Endothelial cell of umbilical vein (primary cell): ENCODE measurements at regions not wholly inside any gene's neighbourhood (a gene's known extent, or its start where the extent isn't known, plus 50 kb on each side); places are given as distances from the start of the nearest gene placed in this dataset.

Experiments
- BruUV-seq: library from RNA; stranded (reverse); fragments of 400-500 nt; replicated peaks from 2 replicates; lab custom pipeline; 2021; lab: Mats Ljungman, UMichigan
- CTCF ChIA-PET: fragments of 300-600, 350-600 bp; sonication (Branson Sonifier 250); formaldehyde crosslinking; loops from one replicate; lab custom pipeline; 2021; ENCODE audit warnings: antibody characterized with exemption, inconsistent platforms; lab: Charles Lee
- POLR2A ChIA-PET: fragments of 300-600, 350-600 bp; sonication (Branson Sonifier 250); formaldehyde crosslinking; loops from one replicate; lab custom pipeline; 2021; ENCODE audit warnings: antibody characterized with exemption, inconsistent platforms; lab: Charles Lee
- DNase-seq: peaks from one replicate; pipeline ENCODE4 v3.0.0-alpha.2; 2011; ENCODE audit warnings: low read depth, low spot score
- FAIRE-seq: peaks from 2 replicates; lab custom pipeline; 2011; peaks lifted over from hg19 to GRCh38; lab: Jason Lieb, UNC
- H2AFZ ChIP-seq: 2 replicates; pipeline ENCODE4 v1.6.0; 2012; ENCODE audit warnings: low read depth, low read length, control low read depth, inconsistent platforms
- H3K27ac ChIP-seq: 2 replicates; pipeline ENCODE4 v1.5.1; 2011; ENCODE audit warnings: low read depth, mild to moderate bottlenecking, control low read depth, low read length, moderate library complexity; ENCODE audit not compliant: insufficient read depth
- H3K27me3 ChIP-seq, 2 experiments: 2 replicates each; pipeline versions ENCODE4 v1.6.0 to v1.6.1; 2011; ENCODE audit warnings: low read length in 2 of 2, mixed read lengths in 1 of 2; ENCODE audit not compliant: control insufficient read depth in 2 of 2, insufficient read depth in 2 of 2
- H3K36me3 ChIP-seq, 2 experiments: 2 replicates in 1 of 2; 3 replicates in 1 of 2; pipeline ENCODE4 v1.5.1; 2011; ENCODE audit warnings: low read length in 2 of 2, mild to moderate bottlenecking in 1 of 2, moderate library complexity in 1 of 2; ENCODE audit not compliant: control insufficient read depth in 2 of 2, insufficient read depth in 2 of 2; ENCODE audit errors: extremely low read depth in 1 of 2
- H3K4me1 ChIP-seq: 3 replicates; pipeline ENCODE4 v1.5.1; 2011; ENCODE audit warnings: mild to moderate bottlenecking, low read length; ENCODE audit not compliant: control insufficient read depth, insufficient read depth; ENCODE audit errors: extremely low read depth
- H3K4me2 ChIP-seq: 2 replicates; pipeline ENCODE4 v1.6.1; 2011; ENCODE audit warnings: low read length, control low read depth, mixed read lengths; ENCODE audit not compliant: insufficient read depth
- H3K4me3 ChIP-seq, 3 experiments: fragments of 200-600 bp in 1 of 3; sonication (generic), shearing (Covaris generic) in 1 of 3; replicated peaks in 1 of 3; 2 replicates each; pipeline ENCODE4 v1.5.1; 2011 to 2016; ENCODE audit warnings: control low read depth in 3 of 3, low read length in 3 of 3, mild to moderate bottlenecking in 2 of 3, inconsistent platforms in 1 of 3, low read depth in 1 of 3, moderate library complexity in 1 of 3; ENCODE audit not compliant: insufficient read depth in 1 of 3
- H3K79me2 ChIP-seq: 2 replicates; pipeline ENCODE4 v1.6.0; 2012; ENCODE audit warnings: low read length, inconsistent platforms; ENCODE audit not compliant: control insufficient read depth, insufficient read depth
- H3K9ac ChIP-seq: replicated peaks from 2 replicates; pipeline ENCODE3; 2011; ENCODE audit warnings: low read length, control low read depth; ENCODE audit not compliant: insufficient read depth; ENCODE audit errors: extremely low read depth
- H3K9me1 ChIP-seq: replicated peaks from 3 replicates; pipeline ENCODE4 v1.6.0; 2011; ENCODE audit warnings: mild to moderate bottlenecking, low read length; ENCODE audit not compliant: control insufficient read depth, insufficient read depth; ENCODE audit errors: extremely low read depth
- H3K9me3 ChIP-seq: replicated peaks from 2 replicates; pipeline ENCODE4 v1.5.1; 2012; ENCODE audit warnings: low read length, inconsistent platforms; ENCODE audit not compliant: control insufficient read depth, insufficient read depth
- H4K20me1 ChIP-seq: replicated peaks from 2 replicates; pipeline ENCODE3; 2011; ENCODE audit warnings: mild to moderate bottlenecking, low read length; ENCODE audit not compliant: control insufficient read depth, insufficient read depth; ENCODE audit errors: extremely low read depth
- CTCF ChIP-seq, 2 donors: IDR thresholded peaks; 1 replicate in 1 of 2; 2 replicates in 1 of 2; pipeline ENCODE4 v1.5.1; 2011; ENCODE audit warnings: low read length in 2 of 2, mild to moderate bottlenecking in 2 of 2, moderate library complexity in 2 of 2, control low read depth in 1 of 2, inconsistent platforms in 1 of 2, low read depth in 1 of 2; ENCODE audit not compliant: insufficient read depth in 1 of 2; ENCODE audit errors: extremely low read depth in 1 of 2
- EZH2 ChIP-seq: IDR thresholded peaks from 2 replicates; pipeline ENCODE4 v1.6.1; 2012; ENCODE audit warnings: borderline replicate concordance, low read depth, mild to moderate bottlenecking, moderate library complexity, low read length, inconsistent platforms; ENCODE audit not compliant: severe bottlenecking
- FOS ChIP-seq: IDR thresholded peaks from 2 replicates; pipeline ENCODE4 v1.6.1; 2011; ENCODE audit warnings: mild to moderate bottlenecking, low read length, moderate library complexity, borderline replicate concordance; ENCODE audit not compliant: insufficient read depth
- GATA2 ChIP-seq: IDR thresholded peaks from 2 replicates; pipeline ENCODE4 v1.7.0; 2011; ENCODE audit warnings: low read depth, mild to moderate bottlenecking, moderate library complexity, mixed read lengths, low read length; ENCODE audit not compliant: insufficient read length, insufficient read depth
- JUN ChIP-seq: IDR thresholded peaks from 2 replicates; pipeline ENCODE4 v1.6.1; 2011; ENCODE audit warnings: borderline replicate concordance, low read depth; ENCODE audit not compliant: insufficient read length, insufficient read depth
- MAX ChIP-seq: IDR thresholded peaks from 2 replicates; pipeline ENCODE4 v1.6.1; 2011; ENCODE audit not compliant: insufficient read depth, insufficient read length
- MYC ChIP-seq: IDR thresholded peaks from one replicate; pipeline ENCODE4 v1.6.1; 2011; ENCODE audit warnings: mild to moderate bottlenecking, low read depth, low read length
- POLR2A ChIP-seq: IDR thresholded peaks from 2 replicates; pipeline ENCODE4 v1.6.1; 2012; ENCODE audit warnings: low read depth, mild to moderate bottlenecking, control low read depth, low read length
- POLR2AphosphoS5 ChIP-seq: IDR thresholded peaks from 2 replicates; pipeline ENCODE4 v1.6.1; 2012; ENCODE audit warnings: low read depth, mild to moderate bottlenecking, control low read depth, low read length, moderate library complexity; ENCODE audit not compliant: insufficient read depth
- dilution Hi-C: fragments of 300-500 bp; cut with MboI; formaldehyde crosslinking; loops from one replicate; pipeline ENCODE4 v1.15.0; 2019; ENCODE audit warnings: low sequenced_read_pairs; ENCODE audit not compliant: extremely low pct_ligation_motif_present
- intact Hi-C: fragments of 100-400 bp; cut with micrococcal nuclease; formaldehyde crosslinking; loops from one replicate; pipeline ENCODE4 v1.10.0; 2022

DNA sequence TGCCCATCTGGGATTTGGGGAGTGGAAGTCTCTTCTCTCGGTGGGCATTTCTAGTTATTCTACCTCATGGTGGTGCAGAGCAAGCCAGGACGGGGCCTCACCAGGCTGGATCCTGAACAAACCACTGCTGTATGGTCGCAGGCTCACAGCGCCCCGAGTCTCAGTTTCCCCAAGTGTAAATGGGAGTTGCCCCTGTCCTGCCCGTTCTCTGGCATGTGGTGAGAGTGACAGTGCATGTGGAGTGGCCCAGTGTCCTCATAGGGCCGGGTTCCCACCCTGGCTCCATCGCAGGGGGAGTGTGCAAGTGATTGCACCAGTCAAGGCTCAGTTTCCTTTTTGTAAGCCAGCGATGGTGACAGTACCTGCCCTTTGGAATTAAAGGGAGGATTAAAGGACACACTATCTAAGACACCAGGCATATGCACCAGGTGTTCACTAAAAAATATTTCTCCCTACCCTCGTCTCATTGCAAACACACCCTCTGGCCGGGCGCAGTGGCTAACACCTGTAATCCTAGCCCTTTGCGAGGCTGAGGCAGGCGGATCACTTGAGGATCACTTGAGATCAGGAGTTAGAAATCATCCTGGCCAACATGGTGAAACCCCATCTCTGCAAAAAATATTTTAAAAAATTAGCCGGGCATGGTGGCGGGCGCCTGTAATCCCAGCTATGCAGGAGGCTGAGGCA is 173.3 kb upstream of the MYCN start:
- no peaks in the 10 kb centered on the region for H3K79me2 ChIP-seq
- H3K36me3 ChIP-seq = no peaks in the 10 kb centered on the region
- no peak for TF ChIP-seq JUN
- no peak for TF ChIP-seq FOS
- no peak for TF ChIP-seq GATA2
- TF ChIP-seq CTCF (IDR thresholded peaks at IDR 0.05; ENCODE audit: extremely low read depth in 1 of 2, insufficient read depth in 1 of 2, low read depth in 1 of 2, low read length in 2 of 2) = no peak
- no peak overlapping the region for H3K9ac ChIP-seq
- no peaks in the 10 kb centered on the region for H3K9me1 ChIP-seq
- peaks cover 3 to 17% of the 10 kb centered on the region in 2 experiments for H3K27me3 ChIP-seq
- no peaks in the 10 kb centered on the region for H3K9me3 ChIP-seq
- intact Hi-C loops = no loop called here
- dilution Hi-C loops = no loop called here
- FAIRE-seq = no peak
- H4K20me1 ChIP-seq = no peaks in the 10 kb centered on the region
- no peak overlapping the region for H3K27ac ChIP-seq
- H2AFZ ChIP-seq = no peak overlapping the region
- DNase-seq = no peak
- ChIA-PET CTCF (no interaction called here), POLR2A (no interaction called here)
- H3K4me2 ChIP-seq = no peak overlapping the region
- no peaks in the 10 kb centered on the region for H3K4me1 ChIP-seq
- H3K4me3 ChIP-seq = no peak overlapping the region
- no TSS peak for BruUV-seq

GRCh38 chr2:15767679-15768078 is 172.7 kb upstream of the MYCN start:
- dilution Hi-C loops = no loop called here

More at GRCh38 chr2:15767679-15768078, 172.7 kb upstream of the MYCN start:
- no peaks in the 10 kb centered on the region for H3K4me1 ChIP-seq
- no peak overlapping the region for H3K27ac ChIP-seq
- no peak overlapping the region for H2AFZ ChIP-seq
- CTCF ChIA-PET = no interaction called here
- POLR2A ChIA-PET = no interaction called here
- no peaks in the 10 kb centered on the region for H3K9me1 ChIP-seq
- DNase-seq = no peak
- peaks cover 0 to 14% of the 10 kb centered on the region in 2 experiments for H3K27me3 ChIP-seq
- H3K9me3 ChIP-seq = no peaks in the 10 kb centered on the region
- no peak for FAIRE-seq
- H3K36me3 ChIP-seq = no peaks in the 10 kb centered on the region
- intact Hi-C loops = no loop called here
- no peaks in the 10 kb centered on the region for H3K79me2 ChIP-seq
- H3K9ac ChIP-seq = no peak overlapping the region
- no peak for TF ChIP-seq POLR2AphosphoS5
- no peak for TF ChIP-seq MAX
- no peak for TF ChIP-seq EZH2
- no peak for TF ChIP-seq JUN
- no peak for TF ChIP-seq FOS
- TF ChIP-seq POLR2A = no peak
- no peak for TF ChIP-seq GATA2
- no peak for TF ChIP-seq MYC
- TF ChIP-seq CTCF (IDR thresholded peaks at IDR 0.05; ENCODE audit: extremely low read depth in 1 of 2, insufficient read depth in 1 of 2, low read depth in 1 of 2, low read length in 2 of 2) = no peak
- H3K4me3 ChIP-seq = no peak overlapping the region
- H3K4me2 ChIP-seq = no peak overlapping the region
- BruUV-seq = no TSS peak
- no peaks in the 10 kb centered on the region for H4K20me1 ChIP-seq
